ENCODE measurements at regions not wholly inside any gene's neighbourhood (a gene's known extent, or its start where the extent isn't known, plus 50 kb on each side); places are given as distances from the start of the nearest gene placed in this dataset.

DNA sequence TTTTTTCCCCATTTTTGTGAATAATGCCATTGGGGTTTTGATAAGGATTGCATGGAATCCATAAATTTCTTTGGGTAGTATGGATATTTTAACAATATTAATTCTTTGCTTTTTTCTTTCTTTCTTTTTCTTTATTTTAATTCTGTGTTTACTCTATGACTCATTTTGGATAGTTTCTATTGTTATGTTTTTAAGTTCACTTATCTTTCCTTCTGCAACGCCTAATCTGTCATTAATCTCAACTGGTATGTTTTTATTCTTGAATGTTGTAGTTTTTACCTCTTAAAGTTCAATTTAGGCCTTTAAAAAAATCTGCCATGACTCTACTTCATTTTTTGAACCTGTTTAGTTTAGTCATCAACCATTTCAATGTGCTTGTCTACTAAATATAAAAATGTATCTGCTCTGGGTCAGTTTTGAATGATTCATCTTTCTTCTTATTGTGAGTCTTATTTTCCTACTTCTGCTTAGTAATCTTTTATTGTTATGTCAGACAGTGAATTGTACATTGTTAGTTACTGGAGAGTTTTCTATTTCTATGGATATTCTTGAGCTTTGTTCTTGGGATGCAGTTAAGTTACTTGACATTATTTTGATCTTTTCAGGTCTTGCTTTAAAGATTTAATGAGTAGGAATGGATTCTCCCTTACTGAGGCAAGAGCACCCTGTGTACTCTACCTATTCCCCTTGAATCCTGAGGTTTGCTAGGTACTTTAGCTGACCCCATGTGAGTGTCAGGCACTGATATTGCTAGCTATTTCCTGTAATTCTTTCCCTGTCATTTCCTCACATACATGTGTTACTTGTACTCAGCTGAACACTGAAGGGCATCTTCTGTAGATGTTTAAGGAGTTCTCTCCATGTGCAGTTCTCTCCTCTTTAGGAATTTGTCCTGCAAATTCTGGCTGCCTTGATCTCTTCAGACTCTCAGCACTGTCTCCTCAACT lies 104.2 kb downstream of the TFAP2B start:
- TF ChIP-seq, protein P1, sequence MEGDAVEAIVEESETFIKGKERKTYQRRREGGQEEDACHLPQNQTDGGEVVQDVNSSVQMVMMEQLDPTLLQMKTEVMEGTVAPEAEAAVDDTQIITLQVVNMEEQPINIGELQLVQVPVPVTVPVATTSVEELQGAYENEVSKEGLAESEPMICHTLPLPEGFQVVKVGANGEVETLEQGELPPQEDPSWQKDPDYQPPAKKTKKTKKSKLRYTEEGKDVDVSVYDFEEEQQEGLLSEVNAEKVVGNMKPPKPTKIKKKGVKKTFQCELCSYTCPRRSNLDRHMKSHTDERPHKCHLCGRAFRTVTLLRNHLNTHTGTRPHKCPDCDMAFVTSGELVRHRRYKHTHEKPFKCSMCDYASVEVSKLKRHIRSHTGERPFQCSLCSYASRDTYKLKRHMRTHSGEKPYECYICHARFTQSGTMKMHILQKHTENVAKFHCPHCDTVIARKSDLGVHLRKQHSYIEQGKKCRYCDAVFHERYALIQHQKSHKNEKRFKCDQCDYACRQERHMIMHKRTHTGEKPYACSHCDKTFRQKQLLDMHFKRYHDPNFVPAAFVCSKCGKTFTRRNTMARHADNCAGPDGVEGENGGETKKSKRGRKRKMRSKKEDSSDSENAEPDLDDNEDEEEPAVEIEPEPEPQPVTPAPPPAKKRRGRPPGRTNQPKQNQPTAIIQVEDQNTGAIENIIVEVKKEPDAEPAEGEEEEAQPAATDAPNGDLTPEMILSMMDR (conservative IDR thresholded peaks at IDR 0.05; ENCODE audit: low read depth), result no peak
- POLR2A ChIA-PET (ENCODE audit: low non-redundant PET), result no interaction called here
- no peak overlapping the region for H3K27ac ChIP-seq
- DNase-seq (ENCODE audit: low spot score), result no peak
- CTCF ChIA-PET, result no interaction called here

GRCh38 chr6:50924758-50925157 lies 106.1 kb downstream of the TFAP2B start:
- no peak for DNase-seq (ENCODE audit: low spot score)
- ChIA-PET POLR2A (ENCODE audit: low non-redundant PET) (no interaction called here), CTCF (interaction anchor here (0.6 kb wide), 1 partner anchor 47 kb away, joined by 3 read pairs; no protein-coding TSS in a partner anchor)
- TF ChIP-seq, protein P1 (conservative IDR thresholded peaks at IDR 0.05; ENCODE audit: low read depth), result no peak
- H3K27ac ChIP-seq, result no peak overlapping the region

- DNase-seq (ENCODE audit: low spot score), result no peak
- ChIA-PET CTCF (no interaction called here), POLR2A (ENCODE audit: low non-redundant PET) (no interaction called here)
- H3K27ac ChIP-seq, result no peak overlapping the region
- TF ChIP-seq, protein P1 (conservative IDR thresholded peaks at IDR 0.05; ENCODE audit: low read depth), result no peak
Observed at GRCh38 chr6:50925548-50925947, 106.9 kb downstream of the TFAP2B start.

GRCh38 chr6:50925981-50926380 lies 107.3 kb downstream of the TFAP2B start:
- no peak for DNase-seq (ENCODE audit: low spot score)
- ChIA-PET CTCF (no interaction called here), POLR2A (ENCODE audit: low non-redundant PET) (no interaction called here)
- TF ChIP-seq, protein P1 (conservative IDR thresholded peaks at IDR 0.05; ENCODE audit: low read depth), result no peak
- no peak overlapping the region for H3K27ac ChIP-seq

DNA sequence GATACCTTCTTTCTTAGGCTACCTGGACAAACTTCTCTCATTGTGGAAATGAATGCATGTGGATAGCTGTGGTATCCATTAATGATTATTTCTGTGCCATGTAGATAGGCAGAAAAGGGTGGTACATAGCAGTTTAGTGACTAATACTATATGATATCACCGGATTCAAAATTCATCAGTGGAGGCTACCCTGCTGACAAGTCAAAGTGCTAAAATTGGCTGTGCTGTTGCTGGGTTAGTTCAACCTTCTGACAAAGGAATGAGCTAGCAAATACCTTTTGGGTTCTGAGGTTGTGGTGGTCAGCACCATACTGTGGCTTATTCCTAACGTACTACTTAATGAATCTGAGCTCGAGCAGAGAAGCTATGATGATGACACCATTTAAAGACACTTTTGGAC lies 109.1 kb downstream of the TFAP2B start:
- H3K27ac ChIP-seq, result no peak overlapping the region
- TF ChIP-seq, protein P1 (conservative IDR thresholded peaks at IDR 0.05; ENCODE audit: low read depth), result no peak
- ChIA-PET POLR2A (ENCODE audit: low non-redundant PET) (no interaction called here), CTCF (no interaction called here)
- DNase-seq (ENCODE audit: low spot score), result no peak

DNA sequence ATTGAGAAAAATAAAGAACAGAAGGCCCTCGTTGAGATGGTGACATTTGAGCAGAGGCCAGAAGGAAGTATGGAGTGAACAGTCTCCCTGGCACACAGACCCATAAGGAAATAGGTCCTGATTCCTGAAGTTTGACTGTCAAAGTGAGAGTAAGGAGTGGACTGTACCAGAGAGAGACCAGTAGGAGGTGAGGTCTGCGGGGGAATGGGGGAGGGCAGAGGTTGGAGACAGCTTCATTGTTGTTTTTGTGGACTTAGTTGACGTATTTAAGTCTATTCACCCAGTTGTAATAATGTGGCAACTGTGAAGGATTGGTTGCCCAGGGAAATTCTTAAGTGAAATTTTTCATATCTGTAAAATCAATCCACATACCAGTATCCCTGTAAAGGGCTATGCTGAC lies 110.7 kb downstream of the TFAP2B start:
- ChIA-PET CTCF (no interaction called here), POLR2A (ENCODE audit: low non-redundant PET) (no interaction called here)
- TF ChIP-seq, protein P1 (conservative IDR thresholded peaks at IDR 0.05; ENCODE audit: low read depth), result no peak
- DNase-seq (ENCODE audit: low spot score), result no peak
- H3K27ac ChIP-seq, result no peak overlapping the region
